Stimulated activated CD4-positive, alpha-beta T cell treated with anti-CD3 and anti-CD28 coated beads, Interleukin-4, amount 100 ng/mL, for 1 hour (primary cell): ENCODE measurements at regions not wholly inside any gene's neighbourhood (a gene's known extent, or its start where the extent isn't known, plus 50 kb on each side); places are given as distances from the start of the nearest gene placed in this dataset.
"Not testable (repeated sequence)": the region's sequence is repeated elsewhere in the genome, so short reads cannot be mapped to it uniquely, and the experiment has no call there.

Experiments used
- DNase-seq: peaks from one replicate; pipeline ENCODE4 v3.0.0-alpha.2; 2020

- DNase-seq, result no peak
Observed at GRCh38 chr13:44697058-44697457, 120.9 kb upstream of the TSC22D1 start.

- no peak for DNase-seq
Observed at GRCh38 chr13:44695520-44695919, 119.4 kb upstream of the TSC22D1 start.

DNA sequence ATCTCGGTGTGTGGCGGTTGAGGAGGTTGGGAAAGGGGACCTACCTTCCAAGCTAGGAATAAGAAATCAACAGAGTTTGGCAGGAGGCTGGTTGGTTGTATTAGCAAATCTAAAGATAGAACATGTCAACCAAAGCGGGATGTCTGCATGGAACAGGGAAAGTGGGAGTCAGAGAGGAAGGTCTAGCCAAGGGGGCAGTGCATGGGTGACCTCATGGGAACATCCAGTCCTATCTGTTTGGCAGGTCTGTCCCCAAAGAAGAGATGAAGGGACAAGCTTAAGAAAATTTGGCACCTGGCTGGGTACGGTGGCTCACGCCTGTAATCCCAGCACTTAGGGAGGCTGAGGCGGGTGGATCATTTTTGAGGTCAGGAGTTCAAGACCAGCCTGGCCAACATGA lies 118.7 kb upstream of the TSC22D1 start:
- no peak for DNase-seq

DNA sequence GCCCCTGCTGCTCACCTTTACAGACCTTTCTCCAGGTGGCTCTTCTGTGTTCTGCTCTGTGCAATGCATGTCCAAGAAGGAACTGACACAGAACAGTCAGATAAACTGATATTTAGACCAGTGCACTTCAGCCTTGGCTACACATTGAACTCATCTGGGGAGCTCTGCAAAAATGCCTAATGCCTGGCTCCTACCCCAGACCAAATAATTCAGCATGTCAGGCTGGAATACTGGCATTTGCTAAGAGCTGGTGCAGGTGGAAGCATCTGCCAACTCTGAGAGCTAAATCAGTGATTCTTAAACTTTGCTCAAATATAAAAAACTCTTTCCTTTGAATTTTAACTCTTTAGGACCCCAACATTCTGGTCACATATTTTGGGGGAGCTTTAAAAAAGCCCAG lies 118.2 kb upstream of the TSC22D1 start:
- DNase-seq, result no peak

DNA sequence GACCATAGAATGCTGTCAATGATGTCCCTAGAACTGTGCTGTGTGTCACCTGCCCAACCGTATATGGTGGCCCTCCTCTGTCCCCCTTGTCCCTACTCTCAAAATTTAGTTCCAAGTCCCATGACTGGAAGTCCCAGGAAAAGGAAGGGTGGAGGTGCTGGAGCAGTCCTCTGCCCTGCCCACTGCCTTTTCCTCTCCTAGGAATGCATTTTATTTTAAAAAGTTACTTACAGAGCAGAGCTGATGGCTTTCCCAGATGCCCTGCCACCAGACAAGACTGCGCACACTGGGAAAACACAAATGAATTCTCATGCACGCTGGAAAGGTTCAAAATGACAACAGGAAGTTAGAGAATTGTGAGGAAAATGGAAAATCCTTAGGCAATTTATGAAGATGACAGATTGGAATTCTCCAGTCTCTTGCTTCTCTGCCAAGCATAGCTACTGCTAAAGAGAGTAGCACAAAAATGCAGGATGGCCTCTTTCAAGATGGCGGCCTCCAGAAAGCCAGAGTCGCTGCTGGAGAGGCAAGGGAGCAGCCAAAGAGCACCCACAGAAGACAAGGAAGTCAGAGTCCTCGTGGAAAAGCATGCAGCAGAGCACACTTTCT lies 117.1 kb upstream of the TSC22D1 start:
- no peak for DNase-seq

- DNase-seq, result no peak
Observed at GRCh38 chr13:44692173-44692713, 116.1 kb upstream of the TSC22D1 start.

DNA sequence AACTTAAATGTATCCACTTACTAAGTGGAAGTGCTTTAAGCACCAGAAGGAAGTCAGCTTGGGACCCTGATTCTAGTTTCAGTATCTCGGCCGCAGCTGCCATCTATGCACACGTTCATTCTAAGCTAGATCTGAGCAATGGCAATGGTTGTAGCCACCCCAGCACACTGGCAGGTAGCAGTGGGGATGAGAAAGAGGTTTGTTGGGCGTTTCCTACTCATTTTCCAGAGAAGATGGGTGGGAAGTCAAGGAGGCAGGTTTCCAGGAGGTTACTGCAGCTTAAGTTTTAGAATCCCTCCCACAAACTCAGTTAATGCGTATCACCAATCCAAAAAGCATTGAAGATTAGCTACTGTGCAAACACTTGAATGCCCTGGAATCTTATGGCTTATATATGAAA lies 114.2 kb upstream of the TSC22D1 start:
- no peak for DNase-seq

DNA sequence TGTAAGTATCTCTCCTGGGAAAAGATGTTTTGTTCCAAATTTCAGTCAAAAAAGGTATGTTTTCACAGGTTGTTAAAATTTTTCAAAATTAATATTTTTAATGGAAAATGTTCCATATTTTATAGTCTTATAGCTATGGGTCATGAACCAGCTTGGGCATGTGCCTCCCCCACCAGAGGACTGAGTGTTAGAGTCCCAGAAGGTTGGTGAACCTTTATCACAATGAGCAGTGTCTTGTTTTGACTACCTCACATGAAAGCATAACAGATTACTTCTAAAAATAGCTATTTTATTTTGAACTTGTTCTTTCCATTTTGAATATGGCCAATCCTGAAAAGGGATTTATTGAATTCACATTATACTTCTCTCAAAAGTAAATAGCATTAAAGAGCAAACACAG lies 112.5 kb upstream of the TSC22D1 start:
- DNase-seq, result no peak

- no peak for DNase-seq
Observed at GRCh38 chr13:44686531-44686934, 110.4 kb upstream of the TSC22D1 start.

- no peak for DNase-seq
Observed at GRCh38 chr13:44685641-44686040, 109.5 kb upstream of the TSC22D1 start.

GRCh38 chr13:44682416-44682815 lies 106.3 kb upstream of the TSC22D1 start:
- not testable (repeated sequence) for DNase-seq

DNA sequence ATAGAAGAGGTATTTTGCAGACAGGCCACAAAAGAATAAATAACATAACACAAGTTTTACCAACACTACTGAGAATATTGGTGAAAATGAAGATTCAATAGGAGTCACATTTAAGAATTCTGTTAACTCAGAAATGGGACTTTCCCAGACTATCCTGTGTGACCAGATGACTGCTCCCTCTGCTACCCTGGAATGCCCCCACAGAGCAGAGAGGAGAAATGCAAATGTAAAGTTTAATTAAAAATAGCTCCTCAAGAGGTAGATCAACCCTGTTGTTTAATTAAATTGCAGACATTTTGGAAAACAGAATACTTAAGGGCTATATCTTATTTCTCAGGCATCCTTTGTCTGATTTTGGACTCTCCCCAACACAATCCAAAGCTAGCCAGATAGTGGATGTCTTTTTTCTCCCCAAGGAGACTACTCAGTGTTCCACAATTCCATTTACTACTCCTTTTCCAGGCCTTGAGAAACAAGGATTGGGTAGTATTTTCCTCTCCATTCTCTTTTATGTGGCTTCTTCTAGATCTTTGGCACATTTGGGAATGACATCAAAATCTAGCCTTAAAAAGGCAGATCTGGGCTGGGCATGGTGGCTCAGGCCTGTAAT lies 104.7 kb upstream of the TSC22D1 start:
- no peak for DNase-seq

GRCh38 chr13:44679597-44679996 lies 103.5 kb upstream of the TSC22D1 start:
- no peak for DNase-seq

GRCh38 chr13:44678197-44678596 lies 102.1 kb upstream of the TSC22D1 start:
- no peak for DNase-seq

DNA sequence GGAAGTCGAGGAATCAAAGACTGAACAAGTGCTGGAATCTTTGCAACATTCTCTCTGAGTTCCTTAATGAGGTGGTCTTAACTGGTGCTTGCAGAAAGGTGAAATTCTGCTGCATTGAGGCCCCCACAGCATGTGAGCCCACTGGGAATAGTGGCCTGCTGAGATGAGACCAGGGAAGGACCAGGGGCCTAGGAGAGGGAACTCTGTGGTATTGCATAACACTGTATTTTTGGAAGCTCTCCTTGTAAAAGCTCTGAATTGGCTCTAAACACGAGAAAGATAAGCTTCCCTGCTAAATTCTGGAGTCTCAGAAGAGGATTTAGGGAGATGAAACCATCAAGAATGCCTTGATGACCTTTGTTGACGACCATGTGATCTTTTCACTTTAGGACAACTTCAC lies 100.4 kb upstream of the TSC22D1 start:
- DNase-seq, result no peak

DNA sequence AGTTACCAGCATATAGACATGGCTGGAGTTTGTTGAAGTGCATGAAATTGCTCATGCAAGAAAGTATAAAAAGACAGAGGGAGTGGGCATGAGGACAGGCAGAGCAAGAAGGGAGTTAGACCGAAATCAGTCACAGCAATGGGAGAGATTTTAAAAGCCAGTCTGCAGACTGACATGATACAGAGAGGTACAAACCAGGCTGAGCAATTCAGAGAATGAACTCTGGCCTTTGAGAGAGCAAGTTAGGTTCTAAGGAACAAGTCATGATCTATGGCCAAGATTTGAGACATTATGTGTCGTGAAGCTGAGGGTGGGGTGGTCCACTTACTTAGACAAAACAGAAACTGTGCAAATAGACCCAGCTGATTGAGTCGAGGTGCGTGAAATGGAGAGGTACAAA lies 93.4 kb upstream of the TSC22D1 start:
- no peak for DNase-seq

DNA sequence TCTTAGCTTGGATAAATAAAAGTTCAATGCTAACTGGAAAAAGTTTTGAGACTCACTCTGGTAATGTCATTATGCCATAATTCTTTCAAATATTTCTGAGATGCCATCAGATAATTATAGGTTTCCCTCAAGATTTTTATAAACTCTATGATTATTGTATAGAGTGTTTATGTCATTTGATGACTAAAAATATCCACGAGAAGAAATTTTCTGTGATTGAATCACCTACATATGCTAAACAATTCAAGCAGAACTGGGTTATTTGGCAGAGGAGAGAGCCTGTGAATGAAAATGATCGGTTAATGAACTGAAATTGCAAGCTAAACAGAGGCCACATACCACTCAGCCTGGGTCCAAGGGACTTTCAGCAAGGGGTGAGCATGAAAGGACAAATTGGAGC lies 92.6 kb upstream of the TSC22D1 start:
- DNase-seq, result no peak

- no peak for DNase-seq
Observed at GRCh38 chr13:44667943-44668342, 91.8 kb upstream of the TSC22D1 start.

- not testable (repeated sequence) for DNase-seq
Observed at GRCh38 chr13:44666538-44666937, 90.4 kb upstream of the TSC22D1 start.

- DNase-seq, result no peak
Observed at GRCh38 chr13:44664308-44664707, 88.2 kb upstream of the TSC22D1 start.

DNA sequence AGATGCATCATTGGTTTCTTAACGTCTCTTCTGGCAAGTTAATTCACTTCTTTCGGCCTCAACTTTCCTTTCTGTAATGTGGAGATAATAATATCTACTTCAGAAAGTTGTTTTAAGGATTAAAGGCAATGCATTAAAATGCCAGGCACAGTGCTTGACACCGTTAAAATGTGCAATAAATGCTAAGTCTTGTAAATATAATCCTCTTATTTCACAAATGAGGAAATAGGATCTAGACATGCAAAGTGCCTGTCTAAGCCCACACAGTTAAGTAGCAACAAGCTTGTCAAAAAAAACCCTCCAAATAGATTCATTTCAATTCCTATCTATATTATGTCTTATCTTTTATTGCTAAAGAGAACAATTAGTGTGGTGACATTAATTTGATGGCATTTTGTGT lies 86.4 kb upstream of the TSC22D1 start:
- no peak for DNase-seq

DNA sequence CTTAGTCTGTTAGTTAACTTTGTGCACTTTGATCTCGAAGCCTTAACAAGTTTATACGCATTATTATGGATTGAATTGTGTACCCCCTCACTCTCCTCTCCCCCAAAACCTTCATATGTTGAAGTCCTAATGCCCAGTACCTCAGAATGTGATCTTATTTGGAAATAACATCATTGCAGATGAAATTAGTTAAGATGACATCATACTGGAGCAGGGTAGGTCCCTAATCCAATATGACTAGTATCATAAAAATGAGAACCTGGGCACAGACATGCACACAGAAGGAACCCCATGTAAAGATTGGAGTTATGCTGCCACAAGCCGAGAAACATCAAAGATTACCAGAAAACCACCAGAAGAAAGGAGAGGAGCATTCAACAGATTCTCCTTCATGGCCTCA lies 85.8 kb upstream of the TSC22D1 start:
- DNase-seq, result no peak

DNA sequence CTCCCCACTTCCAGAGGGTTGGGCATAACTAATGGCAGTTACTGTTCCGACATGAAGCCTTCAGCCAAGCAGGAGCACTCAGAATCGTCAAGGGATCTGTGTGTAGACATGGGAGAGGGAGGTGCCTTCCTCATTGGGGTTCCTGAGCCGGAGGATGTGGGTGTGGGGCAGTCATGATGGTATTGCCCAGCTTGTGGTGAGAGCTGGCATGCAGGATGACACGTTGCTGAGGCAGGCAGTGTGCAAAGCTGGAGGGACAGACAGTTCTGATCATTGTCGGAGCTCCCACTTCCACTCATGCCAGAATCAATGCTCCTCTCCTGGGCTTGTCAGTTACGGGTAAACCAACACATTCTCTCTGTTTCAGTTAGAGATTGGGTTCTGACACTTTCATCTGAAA lies 83.9 kb upstream of the TSC22D1 start:
- no peak for DNase-seq

GRCh38 chr13:44652962-44653660 lies 77.0 kb upstream of the TSC22D1 start:
- no peak for DNase-seq
